ENCODE measurements at regions not wholly inside any gene's neighbourhood (a gene's known extent, or its start where the extent isn't known, plus 50 kb on each side); places are given as distances from the start of the nearest gene placed in this dataset.

DNA sequence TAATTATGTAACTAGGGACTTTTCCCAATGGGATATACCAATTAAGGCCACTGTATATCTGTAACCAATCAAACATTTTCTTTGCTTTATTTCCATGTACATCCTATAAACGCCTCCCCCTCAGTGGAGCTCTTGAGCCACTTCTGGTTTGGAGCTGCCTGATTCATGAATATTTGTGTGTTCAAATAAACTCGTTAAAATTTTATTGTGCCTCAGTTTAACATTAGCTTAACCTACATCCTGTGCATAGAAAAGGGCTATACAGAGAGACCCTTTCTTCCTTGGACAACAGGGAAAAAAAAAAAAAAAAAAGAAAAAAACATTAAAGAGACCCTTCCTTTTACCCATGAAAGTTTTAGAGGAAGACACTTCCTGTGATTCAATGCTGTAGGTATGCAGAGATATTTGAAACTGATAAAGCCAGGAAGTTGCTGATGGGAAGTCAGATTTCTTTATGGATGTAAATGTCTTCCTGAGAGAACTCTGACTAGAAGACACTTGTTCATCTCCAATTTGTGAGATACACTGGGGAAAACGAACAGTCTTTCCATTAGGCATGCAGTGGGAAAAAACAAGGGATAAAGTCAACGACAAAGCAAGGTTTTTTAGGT, 614.6 kb upstream of the SOX11 start:
- TF ChIP-seq CTCF (IDR thresholded peaks at IDR 0.05; ENCODE audit: insufficient read depth, low read length): no peak
- no peak for DNase-seq (ENCODE audit: low read depth)
- H3K4me3 ChIP-seq (ENCODE audit: low read depth, low read length): no peak overlapping the region

- DNase-seq (ENCODE audit: low read depth): no peak
Observed at GRCh38 chr2:5083402-5083801, 608.8 kb upstream of the SOX11 start.

DNA sequence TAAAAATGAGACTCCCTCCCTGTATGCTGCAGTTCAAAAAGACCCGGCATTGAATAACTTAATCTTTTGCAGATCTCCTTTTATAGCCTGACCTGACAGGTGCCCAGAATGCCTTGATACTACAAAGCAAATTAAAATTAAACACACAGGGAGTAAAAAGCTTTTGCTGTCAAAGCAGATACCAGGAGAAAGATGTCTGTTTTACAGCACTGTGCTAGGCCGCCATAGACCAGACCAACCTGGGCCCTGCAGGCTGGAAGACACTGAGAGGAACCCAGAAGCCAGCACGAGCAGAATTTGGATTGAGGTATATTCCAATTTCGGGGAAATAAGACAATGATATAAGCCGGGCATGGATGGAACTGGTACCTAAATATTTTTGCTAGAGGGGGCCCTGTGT, 602.8 kb upstream of the SOX11 start:
- no peak overlapping the region for H3K4me3 ChIP-seq (ENCODE audit: low read depth, low read length)
- TF ChIP-seq CTCF (IDR thresholded peaks at IDR 0.05; ENCODE audit: insufficient read depth, low read length): no peak
- DNase-seq (ENCODE audit: low read depth): no peak

More at GRCh38 chr2:5083402-5083801, 608.8 kb upstream of the SOX11 start:
- no peak for TF ChIP-seq CTCF (IDR thresholded peaks at IDR 0.05; ENCODE audit: insufficient read depth, low read length)
- H3K4me3 ChIP-seq (ENCODE audit: low read depth, low read length): no peak overlapping the region

DNA sequence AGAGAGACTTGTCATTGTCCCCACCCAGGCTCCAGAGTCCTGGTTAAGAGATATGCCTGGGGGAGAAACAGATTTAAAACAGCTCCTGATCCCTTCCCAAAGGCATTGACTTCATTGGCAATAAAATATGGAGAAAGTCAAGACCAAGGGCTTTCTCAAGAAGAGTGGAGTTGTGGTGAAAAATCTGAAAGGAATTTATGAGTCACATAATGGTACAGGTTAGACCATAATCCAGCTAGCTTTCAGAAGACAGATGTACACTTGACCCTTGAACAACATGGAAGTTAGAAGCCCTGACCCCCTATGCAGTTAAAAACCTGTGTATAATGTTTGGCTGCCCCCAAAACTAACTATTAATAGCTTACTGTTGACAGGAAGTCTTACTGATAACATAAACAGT, 599.1 kb upstream of the SOX11 start:
- no peak overlapping the region for H3K4me3 ChIP-seq (ENCODE audit: low read depth, low read length)
- TF ChIP-seq CTCF (IDR thresholded peaks at IDR 0.05; ENCODE audit: insufficient read depth, low read length): no peak
- no peak for DNase-seq (ENCODE audit: low read depth)

GRCh38 chr2:5093518-5093917, 598.7 kb upstream of the SOX11 start:
- no peak overlapping the region for H3K4me3 ChIP-seq (ENCODE audit: low read depth, low read length)
- no peak for TF ChIP-seq CTCF (IDR thresholded peaks at IDR 0.05; ENCODE audit: insufficient read depth, low read length)
- no peak for DNase-seq (ENCODE audit: low read depth)

GRCh38 chr2:5094192-5094591, 598.0 kb upstream of the SOX11 start:
- no peak for DNase-seq (ENCODE audit: low read depth)
- no peak overlapping the region for H3K4me3 ChIP-seq (ENCODE audit: low read depth, low read length)
- no peak for TF ChIP-seq CTCF (IDR thresholded peaks at IDR 0.05; ENCODE audit: insufficient read depth, low read length)

- no peak overlapping the region for H3K4me3 ChIP-seq (ENCODE audit: low read depth, low read length)
- TF ChIP-seq CTCF (IDR thresholded peaks at IDR 0.05; ENCODE audit: insufficient read depth, low read length): no peak
- DNase-seq (ENCODE audit: low read depth): no peak
Observed at GRCh38 chr2:5098286-5098685, 593.9 kb upstream of the SOX11 start.
